ENCODE measurements at regions not wholly inside any gene's neighbourhood (a gene's known extent, or its start where the extent isn't known, plus 50 kb on each side); places are given as distances from the start of the nearest gene placed in this dataset.

DNA sequence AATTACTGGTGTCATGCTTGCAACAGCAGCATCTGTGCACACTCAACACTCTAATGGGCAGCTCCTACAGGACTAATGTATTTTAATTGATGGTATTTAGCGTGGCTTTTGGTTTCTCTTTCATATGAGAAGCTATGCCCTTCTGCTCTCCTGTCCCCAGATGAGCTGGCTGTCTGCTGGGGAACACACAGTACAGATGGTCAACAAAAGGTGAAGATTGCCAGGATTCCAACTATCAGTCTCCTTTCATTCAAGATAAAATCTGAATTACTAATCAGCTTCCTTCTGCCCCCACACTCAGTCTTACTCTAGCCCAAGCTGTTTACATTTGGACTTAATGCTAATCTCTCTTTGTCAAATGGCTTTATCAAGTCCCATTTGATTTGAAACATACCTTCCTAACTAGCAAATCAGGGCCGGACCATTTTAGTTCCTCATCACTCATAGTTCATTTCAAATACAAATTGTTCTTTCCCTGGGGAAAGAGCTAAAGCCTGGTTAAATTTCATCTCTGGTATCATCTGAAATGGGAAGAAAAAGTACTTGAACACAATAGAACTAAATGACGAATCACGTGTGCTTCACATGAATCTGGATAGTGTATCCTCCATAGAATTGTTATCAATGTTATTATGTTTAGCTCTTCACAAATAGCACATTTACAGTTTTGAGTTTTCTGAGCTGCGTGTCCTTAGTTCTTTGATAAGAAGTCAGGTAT lies 988.0 kb downstream of the PCDH17 start:
- TF ChIP-seq, protein P1, sequence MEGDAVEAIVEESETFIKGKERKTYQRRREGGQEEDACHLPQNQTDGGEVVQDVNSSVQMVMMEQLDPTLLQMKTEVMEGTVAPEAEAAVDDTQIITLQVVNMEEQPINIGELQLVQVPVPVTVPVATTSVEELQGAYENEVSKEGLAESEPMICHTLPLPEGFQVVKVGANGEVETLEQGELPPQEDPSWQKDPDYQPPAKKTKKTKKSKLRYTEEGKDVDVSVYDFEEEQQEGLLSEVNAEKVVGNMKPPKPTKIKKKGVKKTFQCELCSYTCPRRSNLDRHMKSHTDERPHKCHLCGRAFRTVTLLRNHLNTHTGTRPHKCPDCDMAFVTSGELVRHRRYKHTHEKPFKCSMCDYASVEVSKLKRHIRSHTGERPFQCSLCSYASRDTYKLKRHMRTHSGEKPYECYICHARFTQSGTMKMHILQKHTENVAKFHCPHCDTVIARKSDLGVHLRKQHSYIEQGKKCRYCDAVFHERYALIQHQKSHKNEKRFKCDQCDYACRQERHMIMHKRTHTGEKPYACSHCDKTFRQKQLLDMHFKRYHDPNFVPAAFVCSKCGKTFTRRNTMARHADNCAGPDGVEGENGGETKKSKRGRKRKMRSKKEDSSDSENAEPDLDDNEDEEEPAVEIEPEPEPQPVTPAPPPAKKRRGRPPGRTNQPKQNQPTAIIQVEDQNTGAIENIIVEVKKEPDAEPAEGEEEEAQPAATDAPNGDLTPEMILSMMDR (IDR thresholded peaks at IDR 0.05) = no peak
- no peak for TF ChIP-seq POLR2A (IDR thresholded peaks at IDR 0.05)

Data from gastroesophageal sphincter (tissue), 3 donors.